DOHH2 (cell line): ENCODE measurements at regions not wholly inside any gene's neighbourhood (a gene's known extent, or its start where the extent isn't known, plus 50 kb on each side); places are given as distances from the start of the nearest gene placed in this dataset.

Experiments
- H3F3A ChIP-seq: fragments of 200-600 bp; sonication (generic), shearing (Covaris generic); 2 replicates; pipeline ENCODE4 v1.6.0; 2016; ENCODE audit warnings: antibody characterized with exemption, mild to moderate bottlenecking; ENCODE audit not compliant: control insufficient read depth, insufficient read depth
- H3K27ac ChIP-seq: fragments of 200-600 bp; sonication (generic); 2 replicates; pipeline ENCODE4 v1.5.1; 2014; ENCODE audit warnings: low read depth, mild to moderate bottlenecking, low read length, moderate library complexity
- H3K27me3 ChIP-seq: fragments of 200-600 bp; sonication (generic); 2 replicates; pipeline ENCODE4 v1.6.1; 2014; ENCODE audit warnings: mild to moderate bottlenecking, low read length, mixed read lengths; ENCODE audit not compliant: control insufficient read depth
- H3K36me3 ChIP-seq: fragments of 200-600 bp; sonication (generic); 2 replicates; pipeline ENCODE4 v1.6.1; 2014; ENCODE audit warnings: mild to moderate bottlenecking, low read length, moderate library complexity, mixed read lengths; ENCODE audit not compliant: control insufficient read depth
- H3K4me1 ChIP-seq: fragments of 200-600 bp; sonication (generic); 2 replicates; pipeline ENCODE4 v1.6.1; 2014; ENCODE audit warnings: mild to moderate bottlenecking, low read length, mixed read lengths; ENCODE audit not compliant: control insufficient read depth
- H3K4me2 ChIP-seq: fragments of 200-600 bp; sonication (generic); 2 replicates; pipeline ENCODE4 v1.6.0; 2014; ENCODE audit warnings: mild to moderate bottlenecking, low read length, moderate library complexity
- H3K4me3 ChIP-seq: fragments of 200-600 bp; sonication (generic); 2 replicates; pipeline ENCODE4 v1.5.1; 2014; ENCODE audit warnings: mild to moderate bottlenecking, low read length, mixed read lengths
- H3K79me2 ChIP-seq: fragments of 200-600 bp; sonication (generic); 2 replicates; pipeline ENCODE4 v1.6.1; 2014; ENCODE audit warnings: mild to moderate bottlenecking, low read length, mixed read lengths; ENCODE audit not compliant: control insufficient read depth
- H3K9me2 ChIP-seq: fragments of 200-600 bp; sonication (generic); replicated peaks from 2 replicates; pipeline ENCODE4 v1.6.1; 2014; ENCODE audit warnings: mild to moderate bottlenecking, low read length, mixed read lengths; ENCODE audit not compliant: control insufficient read depth
- H3K9me3 ChIP-seq: fragments of 200-600 bp; sonication (generic); 2 replicates; pipeline ENCODE4 v1.6.1; 2014; ENCODE audit warnings: antibody characterized with exemption, low read length, mixed read lengths; ENCODE audit not compliant: control insufficient read depth, insufficient read depth
- H4K20me1 ChIP-seq: fragments of 200-600 bp; sonication (generic); 2 replicates; pipeline ENCODE4 v1.6.0; 2014; ENCODE audit warnings: low read depth, mild to moderate bottlenecking, antibody characterized with exemption, low read length, moderate library complexity; ENCODE audit not compliant: control insufficient read depth, insufficient read depth
- EZH2phosphoT487 ChIP-seq: fragments of 200-600 bp; sonication (generic); IDR thresholded peaks from 2 replicates; pipeline ENCODE4 v1.6.1; 2017; ENCODE audit warnings: borderline replicate concordance, mild to moderate bottlenecking, antibody characterized with exemption, low read length, moderate library complexity, mixed read lengths
- TF ChIP-seq, protein P1 (sequence below): fragments of 200-600 bp; sonication (generic); IDR thresholded peaks from one replicate; pipeline ENCODE4 v1.5.1; 2014; ENCODE audit warnings: antibody characterized with exemption, mild to moderate bottlenecking, low read depth, low read length; ENCODE audit not compliant: poor library complexity, severe bottlenecking

- Histone ChIP-seq H3K4me3 (peak overlapping the region; percentile 66; the same call in 1 of the 2 replicates), H4K20me1 (no peaks in the 10 kb centered on the region), H3K9me2 (no peaks in the 10 kb centered on the region), H3K27ac (no peak overlapping the region), H3K9me3 (no peaks in the 10 kb centered on the region), H3K4me1 (peaks cover 27% of the 10 kb centered on the region), H3F3A (no peaks in the 10 kb centered on the region), H3K36me3 (no peaks in the 10 kb centered on the region), H3K27me3 (no peaks in the 10 kb centered on the region), H3K4me2 (peak overlapping the region; percentile 98), H3K79me2 (no peaks in the 10 kb centered on the region)
- TF ChIP-seq EZH2phosphoT487, result no peak
- TF ChIP-seq, protein P1, sequence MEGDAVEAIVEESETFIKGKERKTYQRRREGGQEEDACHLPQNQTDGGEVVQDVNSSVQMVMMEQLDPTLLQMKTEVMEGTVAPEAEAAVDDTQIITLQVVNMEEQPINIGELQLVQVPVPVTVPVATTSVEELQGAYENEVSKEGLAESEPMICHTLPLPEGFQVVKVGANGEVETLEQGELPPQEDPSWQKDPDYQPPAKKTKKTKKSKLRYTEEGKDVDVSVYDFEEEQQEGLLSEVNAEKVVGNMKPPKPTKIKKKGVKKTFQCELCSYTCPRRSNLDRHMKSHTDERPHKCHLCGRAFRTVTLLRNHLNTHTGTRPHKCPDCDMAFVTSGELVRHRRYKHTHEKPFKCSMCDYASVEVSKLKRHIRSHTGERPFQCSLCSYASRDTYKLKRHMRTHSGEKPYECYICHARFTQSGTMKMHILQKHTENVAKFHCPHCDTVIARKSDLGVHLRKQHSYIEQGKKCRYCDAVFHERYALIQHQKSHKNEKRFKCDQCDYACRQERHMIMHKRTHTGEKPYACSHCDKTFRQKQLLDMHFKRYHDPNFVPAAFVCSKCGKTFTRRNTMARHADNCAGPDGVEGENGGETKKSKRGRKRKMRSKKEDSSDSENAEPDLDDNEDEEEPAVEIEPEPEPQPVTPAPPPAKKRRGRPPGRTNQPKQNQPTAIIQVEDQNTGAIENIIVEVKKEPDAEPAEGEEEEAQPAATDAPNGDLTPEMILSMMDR, result no peak
These were observed 66.9 kb upstream of the SESN3 start for GRCh38 chr11:95297680-95298452.

GRCh38 chr11:95296621-95297025 lies 65.6 kb upstream of the SESN3 start:
- no peaks in the 10 kb centered on the region for H3F3A ChIP-seq
- no peaks in the 10 kb centered on the region for H3K27me3 ChIP-seq
- H3K9me3 ChIP-seq, result no peaks in the 10 kb centered on the region
- no peaks in the 10 kb centered on the region for H3K36me3 ChIP-seq
- H3K4me3 ChIP-seq, result peak overlapping the region; percentile 66
- peaks cover 27% of the 10 kb centered on the region for H3K4me1 ChIP-seq
- peak overlapping the region; percentile 98 for H3K4me2 ChIP-seq
- H3K9me2 ChIP-seq, result no peaks in the 10 kb centered on the region
- no peaks in the 10 kb centered on the region for H3K79me2 ChIP-seq
- H3K27ac ChIP-seq, result peak overlapping the region; percentile 59
- no peaks in the 10 kb centered on the region for H4K20me1 ChIP-seq
- TF ChIP-seq, protein P1, result no peak
- no peak for TF ChIP-seq EZH2phosphoT487

GRCh38 chr11:95296165-95296564 lies 65.2 kb upstream of the SESN3 start:
- Histone ChIP-seq H3K27me3 (no peaks in the 10 kb centered on the region), H3K27ac (peak overlapping the region; percentile 59; the same call in 1 of the 2 replicates), H3K9me2 (no peaks in the 10 kb centered on the region), H4K20me1 (no peaks in the 10 kb centered on the region), H3K36me3 (no peaks in the 10 kb centered on the region), H3K4me1 (peaks cover 27% of the 10 kb centered on the region), H3K9me3 (no peaks in the 10 kb centered on the region), H3F3A (no peaks in the 10 kb centered on the region), H3K4me3 (peak overlapping the region; percentile 66), H3K4me2 (peak overlapping the region; percentile 98), H3K79me2 (no peaks in the 10 kb centered on the region)
- TF ChIP-seq, protein P1, result no peak
- TF ChIP-seq EZH2phosphoT487, result no peak
